Vagina (tissue), 2 donors: ENCODE measurements at regions not wholly inside any gene's neighbourhood (a gene's known extent, or its start where the extent isn't known, plus 50 kb on each side); places are given as distances from the start of the nearest gene placed in this dataset.

Experiments
- POLR2A ChIP-seq, 2 donors: fragments of 450-650 bp; IDR thresholded peaks; one replicate each; pipeline ENCODE4 v1.6.1; 2017; ENCODE audit warnings: antibody characterized with exemption in 2 of 2, mild to moderate bottlenecking in 2 of 2, moderate library complexity in 2 of 2
- POLR2AphosphoS5 ChIP-seq, 2 donors: sonication (generic); formaldehyde crosslinking; IDR thresholded peaks; one replicate each; pipeline ENCODE4 v1.9.0; 2017; ENCODE audit warnings: antibody characterized with exemption in 2 of 2, mild to moderate bottlenecking in 2 of 2, low read depth in 1 of 2; ENCODE audit not compliant: insufficient read depth in 1 of 2
- TF ChIP-seq, protein P1 (sequence below), 3 experiments: fragments of 450-650 bp in 2 of 3; fragments of 200-600 bp in 1 of 3; sonication (generic) in 1 of 3; IDR thresholded peaks; one replicate each; pipeline ENCODE4 v1.5.1; 2017 to 2019; ENCODE audit warnings: antibody characterized with exemption in 3 of 3, mild to moderate bottlenecking in 2 of 3, moderate library complexity in 2 of 3

DNA sequence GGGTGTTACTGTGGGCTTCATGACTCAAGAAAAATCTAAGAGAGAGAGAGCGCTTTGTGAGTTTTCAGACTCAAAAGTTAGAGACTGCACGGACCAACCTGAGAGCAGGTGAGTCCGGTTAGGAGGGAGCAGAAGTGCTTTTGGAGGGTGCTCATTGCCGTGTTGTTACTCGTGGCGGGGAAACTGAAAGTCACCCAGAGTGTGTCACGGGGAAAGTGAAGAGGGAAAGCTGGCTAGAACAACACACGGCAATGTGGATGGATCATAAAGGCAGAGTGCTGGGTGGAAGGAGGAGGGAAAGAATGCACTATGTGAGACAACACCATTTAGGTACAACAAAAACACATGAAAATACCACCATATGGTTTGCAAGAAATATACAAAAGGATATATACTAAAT lies 112.3 kb downstream of the BDH1 start:
- TF ChIP-seq, protein P1, sequence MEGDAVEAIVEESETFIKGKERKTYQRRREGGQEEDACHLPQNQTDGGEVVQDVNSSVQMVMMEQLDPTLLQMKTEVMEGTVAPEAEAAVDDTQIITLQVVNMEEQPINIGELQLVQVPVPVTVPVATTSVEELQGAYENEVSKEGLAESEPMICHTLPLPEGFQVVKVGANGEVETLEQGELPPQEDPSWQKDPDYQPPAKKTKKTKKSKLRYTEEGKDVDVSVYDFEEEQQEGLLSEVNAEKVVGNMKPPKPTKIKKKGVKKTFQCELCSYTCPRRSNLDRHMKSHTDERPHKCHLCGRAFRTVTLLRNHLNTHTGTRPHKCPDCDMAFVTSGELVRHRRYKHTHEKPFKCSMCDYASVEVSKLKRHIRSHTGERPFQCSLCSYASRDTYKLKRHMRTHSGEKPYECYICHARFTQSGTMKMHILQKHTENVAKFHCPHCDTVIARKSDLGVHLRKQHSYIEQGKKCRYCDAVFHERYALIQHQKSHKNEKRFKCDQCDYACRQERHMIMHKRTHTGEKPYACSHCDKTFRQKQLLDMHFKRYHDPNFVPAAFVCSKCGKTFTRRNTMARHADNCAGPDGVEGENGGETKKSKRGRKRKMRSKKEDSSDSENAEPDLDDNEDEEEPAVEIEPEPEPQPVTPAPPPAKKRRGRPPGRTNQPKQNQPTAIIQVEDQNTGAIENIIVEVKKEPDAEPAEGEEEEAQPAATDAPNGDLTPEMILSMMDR (IDR thresholded peaks at IDR 0.05): no peak
- no peak for TF ChIP-seq POLR2AphosphoS5 (IDR thresholded peaks at IDR 0.05; ENCODE audit: insufficient read depth in 1 of 2, low read depth in 1 of 2)
- no peak for TF ChIP-seq POLR2A (IDR thresholded peaks at IDR 0.05)
